ES-I3 (cell line): ENCODE measurements at regions not wholly inside any gene's neighbourhood (a gene's known extent, or its start where the extent isn't known, plus 50 kb on each side); places are given as distances from the start of the nearest gene placed in this dataset.
"Not testable (repeated sequence)": the region's sequence is repeated elsewhere in the genome, so short reads cannot be mapped to it uniquely, and the experiment has no call there.

ENCODE experiments used
- H3K36me3 ChIP-seq: 2 replicates; pipeline ENCODE4 v1.6.1; 2013; ENCODE audit warnings: mild to moderate bottlenecking, low read length, control low read depth, moderate library complexity; ENCODE audit not compliant: insufficient read depth
- H3K4me1 ChIP-seq: 2 replicates; pipeline ENCODE4 v1.6.1; 2013; ENCODE audit warnings: mild to moderate bottlenecking, control low read depth, low read length; ENCODE audit not compliant: insufficient read depth
- H3K9ac ChIP-seq: 2 replicates; pipeline ENCODE4 v1.6.1; 2013; ENCODE audit warnings: low read depth, mild to moderate bottlenecking, low read length, moderate library complexity
- H3K9me3 ChIP-seq: 2 replicates; pipeline ENCODE4 v1.6.1; 2013; ENCODE audit warnings: mild to moderate bottlenecking, low read length, moderate library complexity; ENCODE audit not compliant: control insufficient read depth, insufficient read depth

DNA sequence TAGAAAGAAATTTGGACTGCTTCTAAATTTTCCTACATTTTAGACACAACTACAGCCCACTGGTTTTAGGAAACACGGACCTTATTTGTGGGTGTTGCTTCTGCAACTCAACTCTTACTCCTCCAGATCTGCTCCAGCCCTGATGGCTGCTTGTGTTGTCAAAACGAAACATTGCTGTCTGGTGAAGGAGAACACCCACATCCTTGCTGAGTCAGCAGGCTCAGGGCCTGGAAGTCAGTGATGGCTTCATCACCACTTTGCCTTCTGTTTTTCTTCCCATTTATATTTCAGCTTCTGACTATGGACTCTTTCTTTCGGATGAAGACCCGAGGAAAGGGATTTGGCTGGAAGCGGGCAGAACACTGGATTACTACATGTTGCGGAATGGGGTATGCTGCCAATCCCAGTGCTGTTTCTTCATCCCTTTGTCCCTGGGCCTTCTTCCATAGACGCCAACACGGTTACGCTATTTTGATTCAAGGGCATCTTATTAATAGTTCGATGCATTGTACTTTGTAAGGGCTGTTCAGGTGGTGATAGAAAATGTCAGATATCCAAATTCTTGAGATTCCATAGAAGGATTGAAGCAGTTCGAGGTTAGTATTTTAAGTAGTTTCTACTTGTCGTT is 392.6 kb upstream of the TPM1 start:
- Histone ChIP-seq H3K4me1 (no peaks in the 10 kb centered on the region), H3K9me3 (0 out of 2 replicates have a peak, but pooled peaks cover 4% of the 10 kb centered on the region), H3K36me3 (no peaks in the 10 kb centered on the region), H3K9ac (no peak overlapping the region)

DNA sequence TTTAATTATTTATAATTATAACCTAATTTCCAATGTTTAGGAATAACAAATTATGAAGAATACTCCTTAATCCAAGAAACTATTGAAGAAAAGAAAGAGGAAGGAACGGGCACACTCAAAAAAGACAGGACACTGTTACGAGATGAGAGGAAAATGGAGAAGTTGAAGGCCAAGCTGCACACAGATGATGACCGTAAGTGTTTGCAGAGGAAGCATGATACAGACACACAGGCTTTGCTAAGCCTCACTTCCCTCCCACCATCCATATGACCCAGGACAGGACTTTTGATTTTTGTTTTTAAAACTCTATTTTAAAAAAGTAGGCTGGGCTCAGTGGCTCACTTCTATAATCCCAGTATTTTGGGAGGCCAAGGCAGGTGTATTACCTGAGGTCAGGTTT is 389.4 kb upstream of the TPM1 start:
- Histone ChIP-seq H3K36me3 (no peaks in the 10 kb centered on the region), H3K4me1 (no peaks in the 10 kb centered on the region), H3K9ac (no peak overlapping the region), H3K9me3 (0 out of 2 replicates have a peak, but pooled peaks cover 4% of the 10 kb centered on the region)

DNA sequence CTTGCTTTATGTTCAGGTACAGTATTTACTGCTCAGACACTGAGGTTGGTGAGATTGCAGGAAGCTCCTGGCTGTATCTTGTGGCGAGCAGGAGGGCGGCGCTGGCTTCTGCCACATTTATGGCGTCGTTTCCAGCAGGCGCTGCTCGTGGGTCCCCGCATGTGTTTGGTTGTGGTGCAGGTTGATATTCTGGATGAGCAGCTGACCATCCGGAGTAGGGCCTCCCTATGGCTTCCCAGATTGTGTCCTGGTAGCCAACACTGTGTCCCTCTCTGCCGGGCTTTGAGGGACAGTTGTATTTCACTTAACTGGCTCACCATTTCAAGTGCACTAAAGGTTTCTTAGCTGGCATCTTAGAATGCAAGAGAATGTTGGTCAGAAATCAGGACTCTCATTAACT is 386.5 kb upstream of the TPM1 start:
- peaks cover 3% of the 10 kb centered on the region; the same call in 1 of the 2 replicates for H3K4me1 ChIP-seq
- H3K36me3 ChIP-seq = no peaks in the 10 kb centered on the region

DNA sequence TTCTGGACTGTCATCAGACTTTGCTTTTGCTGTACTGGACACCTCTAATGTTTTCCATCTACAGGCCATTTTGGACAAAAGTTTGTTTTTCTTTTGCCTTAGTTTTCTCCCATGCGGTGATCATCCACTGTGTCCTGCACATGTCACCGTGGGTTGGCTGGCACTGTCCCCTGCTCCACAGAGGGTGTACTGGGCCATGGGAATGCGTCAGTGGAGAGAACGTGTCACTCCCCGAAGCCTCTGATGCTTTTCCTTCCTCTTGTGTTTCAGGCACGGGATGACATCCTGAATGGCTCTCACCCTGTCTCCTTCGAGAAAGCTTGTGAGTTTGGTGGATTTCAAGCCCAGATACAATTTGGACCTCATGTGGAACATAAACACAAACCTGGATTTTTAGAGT is 385.0 kb upstream of the TPM1 start:
- not testable (repeated sequence) for H3K9me3 ChIP-seq, H3K4me1 ChIP-seq

More for the DNA sequence above, 386.5 kb upstream of the TPM1 start:
- Histone ChIP-seq H3K9ac (no peak overlapping the region), H3K9me3 (0 out of 2 replicates have a peak, but pooled peaks cover 4% of the 10 kb centered on the region)

DNA sequence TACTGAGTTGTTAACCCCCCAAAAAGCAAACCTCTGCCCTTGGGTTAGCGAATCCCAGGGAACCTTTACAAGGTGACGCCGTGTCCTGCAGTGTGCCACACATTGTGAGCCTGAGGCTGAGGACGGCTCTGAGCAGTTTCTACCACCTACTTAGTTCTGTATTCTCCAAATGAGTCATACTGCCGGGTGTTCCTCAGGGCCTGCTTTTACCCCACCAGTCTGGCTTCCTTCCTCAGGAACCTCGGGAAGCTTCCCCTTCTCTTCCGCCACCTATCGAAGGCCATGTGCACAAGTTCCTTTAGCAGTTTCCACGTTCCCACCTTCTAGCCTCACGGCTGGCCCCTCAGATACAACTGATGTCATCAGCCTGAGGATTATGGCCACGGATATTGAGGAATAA is 384.0 kb upstream of the TPM1 start:
- H3K36me3 ChIP-seq = no peaks in the 10 kb centered on the region
- no peak overlapping the region for H3K9ac ChIP-seq
- H3K9me3 ChIP-seq = 0 out of 2 replicates have a peak, but pooled peaks cover 4% of the 10 kb centered on the region
- H3K4me1 ChIP-seq = peaks cover 3% of the 10 kb centered on the region; the same call in 1 of the 2 replicates

More for the DNA sequence above, 385.0 kb upstream of the TPM1 start:
- H3K36me3 ChIP-seq, H3K9ac ChIP-seq: not testable (repeated sequence)

DNA sequence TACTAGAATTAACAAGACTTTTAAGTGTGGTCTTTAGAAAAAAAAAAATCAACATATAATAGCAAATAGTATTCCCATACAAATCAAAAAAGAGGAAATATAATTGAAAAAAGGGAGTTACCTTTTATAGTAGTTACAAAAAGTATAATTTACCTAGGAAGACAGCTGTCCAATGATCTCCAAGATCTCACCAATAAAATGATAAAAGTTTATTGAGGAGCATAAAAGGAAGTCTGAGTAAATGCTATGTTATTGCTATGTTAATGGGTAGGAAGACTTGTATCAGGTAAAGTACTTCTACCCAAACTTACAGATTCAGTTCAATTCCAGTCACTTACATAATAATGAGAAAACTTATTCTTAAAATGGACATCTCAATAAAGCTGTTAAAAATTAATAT is 379.0 kb upstream of the TPM1 start:
- peaks cover 3% of the 10 kb centered on the region; the same call in 1 of the 2 replicates for H3K4me1 ChIP-seq
- no peaks in the 10 kb centered on the region for H3K9me3 ChIP-seq
- no peaks in the 10 kb centered on the region for H3K36me3 ChIP-seq
- no peak overlapping the region for H3K9ac ChIP-seq

DNA sequence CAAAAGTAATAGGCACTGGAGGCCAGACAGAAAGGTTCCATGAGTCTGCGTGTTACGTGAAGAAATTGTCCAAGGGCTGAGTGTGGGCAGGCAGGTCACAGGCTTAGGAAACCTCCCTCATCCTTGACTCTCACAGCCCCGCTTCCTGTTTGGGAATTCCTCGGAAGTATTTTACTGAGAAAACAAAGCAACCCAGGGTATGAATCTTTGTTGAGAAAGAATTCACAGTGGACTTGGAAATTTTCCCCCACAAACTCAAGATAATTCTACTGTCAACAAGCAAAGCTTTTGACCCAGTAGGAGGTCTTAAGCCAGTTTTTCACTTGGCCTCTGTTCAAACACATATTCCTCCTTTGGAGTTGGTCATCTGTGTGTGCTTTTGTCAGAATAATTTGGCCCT is 377.1 kb upstream of the TPM1 start:
- Histone ChIP-seq H3K9ac (no peak overlapping the region), H3K9me3 (no peaks in the 10 kb centered on the region), H3K36me3 (no peaks in the 10 kb centered on the region), H3K4me1 (peaks cover 3% of the 10 kb centered on the region; the same call in 1 of the 2 replicates)

DNA sequence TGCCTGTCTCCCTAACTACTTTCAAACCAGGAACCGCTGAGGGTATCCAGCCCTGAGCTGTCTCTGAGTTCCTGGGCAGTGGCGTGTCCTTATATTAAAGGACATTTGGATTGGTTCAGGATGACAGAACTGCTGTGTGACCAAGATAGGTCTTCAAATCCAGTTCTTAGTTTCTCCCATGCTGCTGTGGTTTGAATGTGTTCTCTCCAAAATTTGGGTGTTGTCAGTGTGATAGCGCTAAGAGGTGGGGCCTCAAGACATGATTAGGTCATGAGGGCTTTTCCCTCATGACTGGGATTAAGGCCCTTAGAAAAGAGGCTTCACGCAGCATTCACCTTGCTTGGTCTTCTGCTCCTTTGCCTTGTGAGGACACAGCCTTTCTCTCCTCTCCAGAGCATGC is 376.5 kb upstream of the TPM1 start:
- Histone ChIP-seq H3K36me3 (no peaks in the 10 kb centered on the region), H3K9ac (no peak overlapping the region), H3K4me1 (peaks cover 3% of the 10 kb centered on the region; the same call in 1 of the 2 replicates), H3K9me3 (no peaks in the 10 kb centered on the region)

DNA sequence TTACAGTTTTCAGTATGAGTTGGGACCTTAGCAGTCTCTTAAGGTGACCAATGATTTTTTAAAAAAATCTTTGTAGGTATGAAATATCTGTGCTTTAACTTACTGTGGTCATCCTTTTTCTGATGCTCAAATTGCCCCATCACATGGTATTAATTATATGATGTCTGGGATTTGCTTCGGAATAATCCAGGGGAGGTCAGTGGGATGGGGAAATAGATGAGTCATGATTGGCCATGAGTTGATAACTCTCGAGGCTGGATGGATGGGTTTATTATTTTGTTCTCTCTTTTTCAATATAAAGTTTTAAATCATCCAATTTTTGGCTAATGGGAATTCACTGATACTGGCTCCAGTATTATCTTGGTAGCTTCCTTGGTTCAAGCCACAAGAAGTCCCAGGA is 370.3 kb upstream of the TPM1 start:
- Histone ChIP-seq H3K4me1 (no peaks in the 10 kb centered on the region), H3K36me3 (no peaks in the 10 kb centered on the region), H3K9me3 (no peaks in the 10 kb centered on the region), H3K9ac (no peak overlapping the region)

DNA sequence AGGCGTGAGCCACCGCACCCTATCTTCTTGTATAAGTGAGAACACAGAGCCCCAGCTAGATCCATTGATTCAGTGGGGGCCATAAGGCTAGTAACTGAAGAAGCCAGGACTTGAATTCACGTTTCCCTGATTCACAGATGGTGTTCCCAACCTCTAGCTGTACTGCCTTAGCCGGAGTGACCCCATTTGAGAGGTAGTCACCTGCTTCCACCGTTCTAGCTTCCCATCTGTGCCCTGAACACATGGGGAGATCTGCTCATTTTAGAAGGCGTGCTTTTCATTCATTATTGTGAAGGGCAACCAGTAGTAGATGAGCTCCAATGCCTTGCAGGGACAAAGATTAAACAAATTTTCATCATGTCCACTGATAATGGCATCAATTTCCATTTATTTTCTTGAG is 365.7 kb upstream of the TPM1 start:
- H3K4me1 ChIP-seq = no peaks in the 10 kb centered on the region
- no peaks in the 10 kb centered on the region for H3K9me3 ChIP-seq
- no peaks in the 10 kb centered on the region for H3K36me3 ChIP-seq
- no peak overlapping the region for H3K9ac ChIP-seq

DNA sequence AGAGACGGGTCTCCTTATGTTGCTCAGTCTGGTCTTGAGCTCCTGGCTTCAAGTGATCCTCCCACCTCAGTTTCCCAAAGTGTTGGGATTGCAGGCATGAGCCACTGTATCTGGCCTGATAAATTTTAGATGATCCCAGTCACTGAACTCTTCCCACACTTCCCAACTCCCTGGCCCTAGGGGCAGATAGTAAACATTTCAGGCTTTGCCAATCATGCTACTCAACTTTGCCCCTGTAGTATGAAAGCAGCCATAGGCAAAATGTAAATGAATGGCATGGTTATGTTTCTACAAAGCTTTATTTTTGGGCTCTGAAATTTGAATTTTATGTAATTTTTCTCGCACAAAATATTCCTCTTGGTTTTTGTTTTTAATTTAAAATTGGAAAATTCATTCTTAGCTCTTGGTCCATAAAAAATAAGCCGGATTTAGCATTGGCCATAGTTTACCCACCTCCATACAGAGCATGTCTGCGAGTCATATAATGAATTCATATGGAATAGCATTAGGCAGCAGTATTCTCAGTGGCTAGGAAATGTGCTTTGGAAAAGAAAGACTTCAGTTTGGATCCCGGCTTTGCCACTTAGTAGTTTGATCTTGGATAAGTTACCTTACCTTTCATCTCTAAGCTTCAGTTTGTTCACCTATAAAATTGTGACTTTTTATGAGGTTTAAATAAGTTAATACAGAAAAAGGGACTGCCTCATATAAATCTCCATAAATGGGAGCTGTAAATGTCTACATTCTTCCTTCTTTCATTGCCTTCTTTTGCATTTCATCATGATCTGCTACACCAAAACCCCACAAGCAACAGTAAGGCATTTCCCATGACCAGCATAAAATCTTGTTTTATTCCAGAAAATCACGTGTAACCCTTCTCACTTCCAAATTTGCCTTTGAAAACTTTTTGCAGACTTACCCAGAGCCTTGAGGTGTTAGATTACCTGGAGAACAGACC is 360.3 kb upstream of the TPM1 start:
- no peak overlapping the region for H3K9ac ChIP-seq
- H3K9me3 ChIP-seq = no peaks in the 10 kb centered on the region
- no peaks in the 10 kb centered on the region for H3K36me3 ChIP-seq
- H3K4me1 ChIP-seq = no peaks in the 10 kb centered on the region

DNA sequence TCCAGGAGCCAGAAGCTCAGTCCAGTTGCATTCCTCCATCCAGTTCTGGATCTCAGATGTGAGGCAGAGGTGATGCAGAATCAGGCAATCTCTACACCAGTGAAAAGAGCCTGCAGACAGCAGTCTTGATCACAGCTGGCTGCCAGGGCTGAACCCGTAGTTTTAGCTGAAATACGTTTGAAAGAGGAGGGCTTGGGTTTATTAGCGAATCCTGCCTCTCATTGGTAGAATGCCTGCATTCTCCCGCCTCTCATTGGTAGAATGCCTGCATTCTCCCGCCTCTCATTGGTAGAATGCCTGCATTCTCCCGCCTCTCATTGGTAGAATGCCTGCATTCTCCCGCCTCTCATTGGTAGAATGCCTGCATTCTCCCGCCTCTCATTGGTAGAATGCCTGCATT is 359.4 kb upstream of the TPM1 start:
- H3K9me3 ChIP-seq, H3K4me1 ChIP-seq, H3K36me3 ChIP-seq, H3K9ac ChIP-seq: not testable (repeated sequence)

DNA sequence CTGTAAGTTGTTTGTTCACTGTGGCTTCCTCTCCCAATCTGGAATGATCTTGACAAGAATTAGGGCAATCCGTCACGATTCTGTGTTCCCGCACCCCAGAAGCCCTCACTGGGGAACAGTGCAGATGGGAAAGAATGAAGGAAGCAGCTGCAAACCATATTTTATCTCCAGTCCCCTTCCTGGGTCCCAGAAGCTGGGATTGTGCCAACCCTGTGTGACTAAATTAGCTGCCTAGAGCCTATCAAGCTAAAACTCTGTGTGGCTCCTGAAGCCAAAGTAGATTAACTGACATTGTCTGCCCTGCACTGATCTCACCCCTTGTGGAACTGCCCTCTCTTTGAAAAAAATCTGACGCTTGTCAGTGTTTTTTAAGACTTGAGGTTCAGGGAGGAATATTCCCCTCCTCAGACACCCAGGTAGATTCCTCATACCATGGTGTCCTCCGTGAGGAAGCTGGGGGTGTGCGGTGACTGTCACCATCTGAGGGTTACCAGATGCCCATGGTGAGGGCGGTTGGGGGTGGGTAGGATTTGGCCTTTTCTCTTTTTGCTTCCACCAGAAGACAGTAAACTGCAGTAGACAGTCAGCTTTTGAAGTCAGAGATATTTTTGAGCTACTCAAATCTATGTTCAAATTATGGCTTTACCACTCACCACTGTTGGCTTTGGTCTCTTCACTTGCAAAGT is 358.3 kb upstream of the TPM1 start:
- no peaks in the 10 kb centered on the region for H3K9me3 ChIP-seq
- H3K36me3 ChIP-seq = no peaks in the 10 kb centered on the region

DNA sequence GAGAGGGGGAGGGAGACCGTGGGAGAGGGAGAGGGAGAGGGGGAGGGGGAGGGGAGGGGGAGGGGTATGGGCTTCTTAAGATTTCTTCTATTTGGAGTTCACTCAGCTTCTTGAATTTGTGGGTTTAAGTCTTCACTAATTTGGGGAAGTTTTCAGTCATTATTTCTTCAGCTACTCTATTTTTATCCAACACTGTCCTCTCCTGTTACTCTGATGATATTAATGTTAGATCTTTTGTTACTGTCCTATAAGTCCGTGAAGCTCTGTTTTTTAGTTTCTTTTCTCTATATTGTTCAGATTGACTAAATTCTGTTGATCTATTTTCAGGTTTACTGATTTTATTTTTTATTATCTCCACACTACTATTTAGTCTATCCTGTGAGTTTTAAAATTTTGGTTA is 351.5 kb upstream of the TPM1 start:
- no peaks in the 10 kb centered on the region for H3K4me1 ChIP-seq
- no peaks in the 10 kb centered on the region for H3K36me3 ChIP-seq
- no peaks in the 10 kb centered on the region for H3K9me3 ChIP-seq
- H3K9ac ChIP-seq = no peak overlapping the region

More for the DNA sequence above, 358.3 kb upstream of the TPM1 start:
- Histone ChIP-seq H3K9ac (no peak overlapping the region), H3K4me1 (no peaks in the 10 kb centered on the region)
